Panc1 (cell line): ENCODE measurements at regions not wholly inside any gene's neighbourhood (a gene's known extent, or its start where the extent isn't known, plus 50 kb on each side); places are given as distances from the start of the nearest gene placed in this dataset.

ENCODE experiments used
- SIN3A ChIP-seq: IDR thresholded peaks from 2 replicates; pipeline ENCODE4 v1.6.1; 2012; ENCODE audit warnings: low read depth, mild to moderate bottlenecking, low read length, moderate library complexity, borderline replicate concordance; ENCODE audit not compliant: insufficient read depth
- TCF7L2 ChIP-seq: IDR thresholded peaks from 2 replicates; pipeline ENCODE4 v1.6.1; 2011; ENCODE audit warnings: mild to moderate bottlenecking, low read depth, low read length, inconsistent platforms
- TF ChIP-seq, protein P1 (sequence below): fragments of 450-650 bp; IDR thresholded peaks from 2 replicates; pipeline ENCODE4 v1.5.1; 2017; ENCODE audit warnings: mild to moderate bottlenecking
- TF ChIP-seq, protein P2 (sequence below), 2 experiments: IDR thresholded peaks; 2 replicates each; pipeline ENCODE4 v1.6.1; 2011 to 2012; ENCODE audit warnings: low read depth in 2 of 2, control low read depth in 1 of 2, low read length in 1 of 2, mild to moderate bottlenecking in 1 of 2, moderate library complexity in 1 of 2; ENCODE audit not compliant: insufficient read depth in 1 of 2

- TF ChIP-seq SIN3A (no peak), TCF7L2 (no peak)
- TF ChIP-seq, protein P1, sequence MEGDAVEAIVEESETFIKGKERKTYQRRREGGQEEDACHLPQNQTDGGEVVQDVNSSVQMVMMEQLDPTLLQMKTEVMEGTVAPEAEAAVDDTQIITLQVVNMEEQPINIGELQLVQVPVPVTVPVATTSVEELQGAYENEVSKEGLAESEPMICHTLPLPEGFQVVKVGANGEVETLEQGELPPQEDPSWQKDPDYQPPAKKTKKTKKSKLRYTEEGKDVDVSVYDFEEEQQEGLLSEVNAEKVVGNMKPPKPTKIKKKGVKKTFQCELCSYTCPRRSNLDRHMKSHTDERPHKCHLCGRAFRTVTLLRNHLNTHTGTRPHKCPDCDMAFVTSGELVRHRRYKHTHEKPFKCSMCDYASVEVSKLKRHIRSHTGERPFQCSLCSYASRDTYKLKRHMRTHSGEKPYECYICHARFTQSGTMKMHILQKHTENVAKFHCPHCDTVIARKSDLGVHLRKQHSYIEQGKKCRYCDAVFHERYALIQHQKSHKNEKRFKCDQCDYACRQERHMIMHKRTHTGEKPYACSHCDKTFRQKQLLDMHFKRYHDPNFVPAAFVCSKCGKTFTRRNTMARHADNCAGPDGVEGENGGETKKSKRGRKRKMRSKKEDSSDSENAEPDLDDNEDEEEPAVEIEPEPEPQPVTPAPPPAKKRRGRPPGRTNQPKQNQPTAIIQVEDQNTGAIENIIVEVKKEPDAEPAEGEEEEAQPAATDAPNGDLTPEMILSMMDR: no peak
- TF ChIP-seq, protein P2, sequence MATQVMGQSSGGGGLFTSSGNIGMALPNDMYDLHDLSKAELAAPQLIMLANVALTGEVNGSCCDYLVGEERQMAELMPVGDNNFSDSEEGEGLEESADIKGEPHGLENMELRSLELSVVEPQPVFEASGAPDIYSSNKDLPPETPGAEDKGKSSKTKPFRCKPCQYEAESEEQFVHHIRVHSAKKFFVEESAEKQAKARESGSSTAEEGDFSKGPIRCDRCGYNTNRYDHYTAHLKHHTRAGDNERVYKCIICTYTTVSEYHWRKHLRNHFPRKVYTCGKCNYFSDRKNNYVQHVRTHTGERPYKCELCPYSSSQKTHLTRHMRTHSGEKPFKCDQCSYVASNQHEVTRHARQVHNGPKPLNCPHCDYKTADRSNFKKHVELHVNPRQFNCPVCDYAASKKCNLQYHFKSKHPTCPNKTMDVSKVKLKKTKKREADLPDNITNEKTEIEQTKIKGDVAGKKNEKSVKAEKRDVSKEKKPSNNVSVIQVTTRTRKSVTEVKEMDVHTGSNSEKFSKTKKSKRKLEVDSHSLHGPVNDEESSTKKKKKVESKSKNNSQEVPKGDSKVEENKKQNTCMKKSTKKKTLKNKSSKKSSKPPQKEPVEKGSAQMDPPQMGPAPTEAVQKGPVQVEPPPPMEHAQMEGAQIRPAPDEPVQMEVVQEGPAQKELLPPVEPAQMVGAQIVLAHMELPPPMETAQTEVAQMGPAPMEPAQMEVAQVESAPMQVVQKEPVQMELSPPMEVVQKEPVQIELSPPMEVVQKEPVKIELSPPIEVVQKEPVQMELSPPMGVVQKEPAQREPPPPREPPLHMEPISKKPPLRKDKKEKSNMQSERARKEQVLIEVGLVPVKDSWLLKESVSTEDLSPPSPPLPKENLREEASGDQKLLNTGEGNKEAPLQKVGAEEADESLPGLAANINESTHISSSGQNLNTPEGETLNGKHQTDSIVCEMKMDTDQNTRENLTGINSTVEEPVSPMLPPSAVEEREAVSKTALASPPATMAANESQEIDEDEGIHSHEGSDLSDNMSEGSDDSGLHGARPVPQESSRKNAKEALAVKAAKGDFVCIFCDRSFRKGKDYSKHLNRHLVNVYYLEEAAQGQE (IDR thresholded peaks at IDR 0.05; ENCODE audit: insufficient read depth in 1 of 2, low read depth in 2 of 2, low read length in 1 of 2): no peak
Measured at GRCh38 chr2:219902891-219903552, 275.6 kb downstream of the SLC4A3 start.
